BJ (cell line): ENCODE measurements at regions not wholly inside any gene's neighbourhood (a gene's known extent, or its start where the extent isn't known, plus 50 kb on each side); places are given as distances from the start of the nearest gene placed in this dataset.
"Not testable (repeated sequence)": the region's sequence is repeated elsewhere in the genome, so short reads cannot be mapped to it uniquely, and the experiment has no call there.

Experiments
- CTCF ChIA-PET: fragments of 350-600 bp; formaldehyde crosslinking; extraction: SDS; loops from one replicate; lab custom pipeline; 2021; ENCODE audit warnings: antibody characterized with exemption, inconsistent platforms; lab: Yijun Ruan, JAX
- POLR2A ChIA-PET: fragments of 300-600 bp; sonication (Branson Sonifier 250); formaldehyde crosslinking; extraction: SDS; loops from one replicate; lab custom pipeline; 2021; ENCODE audit warnings: antibody characterized with exemption; lab: Charles Lee
- DNase-seq: peaks from one replicate; pipeline ENCODE4 v3.0.0-alpha.2; 2011; ENCODE audit warnings: low read depth
- H3K27me3 ChIP-seq: 2 replicates; pipeline ENCODE4 v1.6.0; 2011; ENCODE audit warnings: low read length; ENCODE audit not compliant: control insufficient read depth, insufficient read depth
- H3K36me3 ChIP-seq: 2 replicates; pipeline ENCODE4 v1.5.1; 2011; ENCODE audit warnings: low read length; ENCODE audit not compliant: control insufficient read depth, insufficient read depth
- H3K4me3 ChIP-seq: 2 replicates; pipeline ENCODE4 v1.5.1; 2011; ENCODE audit warnings: low read depth, mild to moderate bottlenecking, control low read depth, low read length
- TF ChIP-seq, protein P1 (sequence below): IDR thresholded peaks from 2 replicates; pipeline ENCODE4 v1.5.1; 2011; ENCODE audit warnings: low read depth, mild to moderate bottlenecking, control low read depth, inconsistent platforms, low read length, moderate library complexity; ENCODE audit not compliant: insufficient read depth

DNA sequence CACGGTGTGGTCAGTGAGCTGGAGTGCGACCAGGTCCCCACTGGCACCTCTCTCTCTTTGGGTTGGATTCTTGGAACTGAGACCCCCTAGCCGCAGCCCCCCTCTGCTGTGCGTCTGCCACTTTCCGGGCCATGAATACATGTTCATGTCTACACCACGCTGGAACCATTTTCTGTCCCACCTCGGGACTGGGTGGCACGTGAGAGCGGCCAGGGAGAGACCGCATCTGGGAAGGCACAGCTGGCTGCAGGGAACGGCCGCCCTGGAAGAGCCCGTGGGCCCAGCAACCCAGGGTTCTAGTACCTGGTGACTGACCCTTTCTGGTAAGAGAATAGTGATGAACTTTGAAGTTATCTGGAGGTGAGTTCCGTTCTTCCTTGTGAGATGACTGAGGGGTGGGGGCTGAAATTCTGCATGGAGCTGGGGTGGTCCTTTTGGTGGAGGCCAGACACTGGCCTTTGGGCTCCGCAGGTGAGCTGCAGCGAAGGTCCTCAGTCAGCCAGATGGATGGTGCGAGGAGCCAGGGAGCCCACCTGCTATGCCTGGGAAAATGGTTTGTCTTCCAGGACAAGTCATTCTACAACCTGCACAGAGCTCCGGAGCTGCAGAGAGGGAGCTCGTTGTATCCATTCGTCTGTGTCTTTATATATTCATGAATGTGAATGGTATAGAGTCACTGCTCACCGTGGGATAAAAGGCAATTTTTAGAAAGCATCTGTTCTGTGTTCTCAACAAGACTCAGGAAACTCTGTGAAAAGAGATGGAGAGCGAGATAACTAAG lies 223.5 kb downstream of the NDUFA10 start:
- DNase-seq: no peak
- ChIA-PET CTCF (no interaction called here), POLR2A (no interaction called here)
- no peaks in the 10 kb centered on the region for H3K27me3 ChIP-seq
- TF ChIP-seq, protein P1, sequence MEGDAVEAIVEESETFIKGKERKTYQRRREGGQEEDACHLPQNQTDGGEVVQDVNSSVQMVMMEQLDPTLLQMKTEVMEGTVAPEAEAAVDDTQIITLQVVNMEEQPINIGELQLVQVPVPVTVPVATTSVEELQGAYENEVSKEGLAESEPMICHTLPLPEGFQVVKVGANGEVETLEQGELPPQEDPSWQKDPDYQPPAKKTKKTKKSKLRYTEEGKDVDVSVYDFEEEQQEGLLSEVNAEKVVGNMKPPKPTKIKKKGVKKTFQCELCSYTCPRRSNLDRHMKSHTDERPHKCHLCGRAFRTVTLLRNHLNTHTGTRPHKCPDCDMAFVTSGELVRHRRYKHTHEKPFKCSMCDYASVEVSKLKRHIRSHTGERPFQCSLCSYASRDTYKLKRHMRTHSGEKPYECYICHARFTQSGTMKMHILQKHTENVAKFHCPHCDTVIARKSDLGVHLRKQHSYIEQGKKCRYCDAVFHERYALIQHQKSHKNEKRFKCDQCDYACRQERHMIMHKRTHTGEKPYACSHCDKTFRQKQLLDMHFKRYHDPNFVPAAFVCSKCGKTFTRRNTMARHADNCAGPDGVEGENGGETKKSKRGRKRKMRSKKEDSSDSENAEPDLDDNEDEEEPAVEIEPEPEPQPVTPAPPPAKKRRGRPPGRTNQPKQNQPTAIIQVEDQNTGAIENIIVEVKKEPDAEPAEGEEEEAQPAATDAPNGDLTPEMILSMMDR: no peak
- H3K36me3 ChIP-seq: no peaks in the 10 kb centered on the region
- no peak overlapping the region for H3K4me3 ChIP-seq

DNA sequence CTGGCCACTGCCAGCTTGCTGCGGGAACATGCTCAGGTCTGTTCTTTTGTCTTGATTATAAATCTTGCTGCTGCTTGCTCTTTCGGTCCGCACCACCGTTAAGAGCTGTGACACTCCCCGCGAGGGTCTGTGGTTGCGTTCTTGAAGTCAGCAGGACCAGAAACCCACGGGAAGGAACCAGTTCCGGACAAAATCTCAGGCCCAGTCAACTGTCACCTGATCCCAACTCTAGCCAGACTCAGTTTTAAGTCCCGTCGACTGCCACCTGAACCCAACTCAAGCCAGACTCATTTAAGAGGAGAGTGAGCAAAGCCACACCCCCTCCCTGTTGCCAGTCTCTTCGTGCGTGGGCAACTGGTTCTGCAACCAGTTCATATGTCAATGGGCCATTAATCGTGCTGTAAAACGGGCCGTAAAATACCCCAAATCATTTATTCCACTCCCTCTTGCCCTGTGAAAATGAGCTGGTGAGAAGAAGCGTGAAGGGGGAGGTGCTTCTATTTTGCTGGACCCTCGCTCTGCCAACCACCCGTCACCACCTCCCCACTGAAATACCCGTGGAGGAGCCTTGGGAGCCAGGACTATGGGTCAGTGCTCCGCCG lies 224.3 kb downstream of the NDUFA10 start:
- TF ChIP-seq, protein P1: no peak

DNA sequence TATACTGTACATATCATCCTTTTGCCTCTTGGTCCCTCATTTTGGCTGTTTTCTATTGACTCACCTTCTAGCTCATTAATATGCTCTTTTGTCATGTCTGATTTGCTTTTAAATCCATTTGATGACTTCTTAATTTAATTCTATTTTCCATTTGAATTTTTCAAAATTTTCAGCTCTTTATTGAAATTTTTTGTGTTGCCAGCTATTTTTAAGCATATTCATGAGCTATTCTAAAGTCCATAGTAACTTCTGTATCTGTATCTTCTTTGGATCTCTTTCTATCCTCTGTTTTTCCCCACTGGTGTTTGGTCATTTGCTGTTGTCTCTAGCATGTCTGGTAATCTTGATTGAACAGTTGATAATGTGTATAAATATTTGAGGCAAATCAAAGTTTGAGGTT lies 227.8 kb downstream of the NDUFA10 start:
- TF ChIP-seq, protein P1: no peak
- Histone ChIP-seq H3K4me3 (no peak overlapping the region), H3K36me3 (no peaks in the 10 kb centered on the region), H3K27me3 (no peaks in the 10 kb centered on the region)
- ChIA-PET POLR2A (no interaction called here), CTCF (no interaction called here)
- no peak for DNase-seq

More for the DNA sequence above, 224.3 kb downstream of the NDUFA10 start:
- Histone ChIP-seq H3K27me3 (no peaks in the 10 kb centered on the region), H3K4me3 (no peak overlapping the region), H3K36me3 (no peaks in the 10 kb centered on the region)
- POLR2A ChIA-PET: no interaction called here
- DNase-seq: no peak
- CTCF ChIA-PET: no interaction called here

DNA sequence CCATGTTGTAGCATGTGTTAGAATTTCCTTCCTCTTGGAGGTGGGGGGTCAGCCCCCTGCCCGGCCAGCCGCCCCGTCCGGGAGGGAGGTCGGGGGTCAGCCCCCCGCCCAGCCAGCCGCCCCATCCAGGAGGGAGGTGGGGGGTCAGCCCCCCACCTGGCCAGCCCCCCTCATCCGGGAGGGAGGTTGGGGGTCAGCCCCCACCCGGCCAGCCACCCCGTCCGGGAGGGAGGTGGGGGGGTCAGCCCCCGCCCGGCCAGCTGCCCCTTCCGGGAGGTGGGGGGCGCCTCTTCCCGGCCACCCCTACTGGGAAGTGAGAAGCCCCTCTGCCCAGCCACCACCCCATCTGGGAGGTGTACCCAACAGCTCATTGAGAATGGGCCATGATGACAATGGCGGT lies 229.4 kb downstream of the NDUFA10 start:
- CTCF ChIA-PET, H3K4me3 ChIP-seq, H3K27me3 ChIP-seq, DNase-seq, POLR2A ChIA-PET, H3K36me3 ChIP-seq: not testable (repeated sequence)

DNA sequence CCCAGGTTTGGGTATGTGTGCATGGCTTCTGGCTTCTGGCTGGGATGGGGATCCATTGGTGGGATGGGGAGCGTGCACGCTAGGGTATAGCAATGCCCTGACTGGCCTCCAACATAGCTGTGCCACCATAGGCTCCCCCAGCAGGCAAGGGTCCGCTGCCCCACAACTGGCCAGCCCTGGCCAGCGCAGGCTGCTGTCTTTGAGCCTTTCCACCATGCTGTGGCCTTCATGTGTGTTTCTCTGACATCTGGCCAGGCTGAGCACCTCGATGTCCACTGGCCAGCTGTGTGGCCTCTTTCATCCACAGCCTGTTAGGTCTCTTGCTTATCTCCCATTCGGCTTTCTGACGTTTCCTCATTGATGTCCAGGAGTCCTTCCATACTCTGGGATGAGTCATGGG lies 231.3 kb downstream of the NDUFA10 start:
- Histone ChIP-seq H3K36me3 (no peaks in the 10 kb centered on the region), H3K4me3 (no peak overlapping the region), H3K27me3 (no peaks in the 10 kb centered on the region)
- no peak for DNase-seq
- POLR2A ChIA-PET: no interaction called here
- CTCF ChIA-PET: no interaction called here
- TF ChIP-seq, protein P1: no peak
